IMR-90 (cell line): ENCODE measurements at regions not wholly inside any gene's neighbourhood (a gene's known extent, or its start where the extent isn't known, plus 50 kb on each side); places are given as distances from the start of the nearest gene placed in this dataset.

Experiments
- ATAC-seq: fragments of 200-7000 bp; cut with Tn5 transposase; 2 replicates; pipeline ENCODE4 v1.9.1; 2020; ENCODE audit warnings: low read depth, mild to moderate bottlenecking, moderate library complexity
- BruUV-seq: library from RNA; stranded (reverse); fragments of 400-500 nt; replicated peaks from 2 replicates; lab custom pipeline; 2021; lab: Mats Ljungman, UMichigan
- CTCF ChIA-PET: fragments of 300-600 bp; formaldehyde crosslinking; extraction: SDS; loops from one replicate; lab custom pipeline; 2021; ENCODE audit warnings: antibody characterized with exemption; lab: Yijun Ruan, JAX
- POLR2A ChIA-PET: fragments of 300-600 bp; sonication (Branson Sonifier 250); formaldehyde crosslinking; loops from one replicate; lab custom pipeline; 2022; ENCODE audit warnings: antibody characterized with exemption; ENCODE audit not compliant: unreplicated experiment; lab: Charles Lee
- DNase-seq: peaks from one replicate; pipeline ENCODE4 v3.0.0; 2013
- H2AFZ ChIP-seq: replicated peaks from 2 replicates; pipeline ENCODE3; 2013; ENCODE audit warnings: low read length, mild to moderate bottlenecking; ENCODE audit not compliant: poor library complexity
- H2AK5ac ChIP-seq: 2 replicates; pipeline ENCODE4 v1.6.1; 2013; ENCODE audit warnings: low read depth, low read length, inconsistent platforms
- H2AK9ac ChIP-seq: replicated peaks from 2 replicates; pipeline ENCODE3; 2013; ENCODE audit warnings: mild to moderate bottlenecking, low read depth, low read length, moderate library complexity; ENCODE audit not compliant: poor library complexity
- H2BK120ac ChIP-seq: 2 replicates; pipeline ENCODE4 v1.6.1; 2013; ENCODE audit warnings: low read depth, low read length, inconsistent platforms
- H2BK15ac ChIP-seq: 3 replicates; pipeline ENCODE4 v1.6.1; 2013; ENCODE audit warnings: low read depth, low read length, inconsistent platforms
- H2BK20ac ChIP-seq: 2 replicates; pipeline ENCODE4 v1.6.1; 2013; ENCODE audit warnings: low read depth, mild to moderate bottlenecking, inconsistent platforms, low read length, moderate library complexity
- H2BK5ac ChIP-seq: 2 replicates; pipeline ENCODE4 v1.6.1; 2013; ENCODE audit warnings: mild to moderate bottlenecking, low read depth, low read length, inconsistent platforms; ENCODE audit not compliant: poor library complexity, severe bottlenecking
- H3K14ac ChIP-seq: replicated peaks from 2 replicates; pipeline ENCODE4 v1.6.1; 2013; ENCODE audit warnings: low read depth, low read length, inconsistent platforms
- H3K18ac ChIP-seq: 2 replicates; pipeline ENCODE4 v1.6.1; 2013; ENCODE audit warnings: low read depth, low read length, control low read depth
- H3K23ac ChIP-seq: 2 replicates; pipeline ENCODE4 v1.6.1; 2013; ENCODE audit warnings: low read depth, low read length, inconsistent platforms
- H3K27ac ChIP-seq: 2 replicates; pipeline ENCODE4 v1.5.1; 2013; ENCODE audit warnings: mild to moderate bottlenecking, control low read depth, low read length; ENCODE audit not compliant: insufficient read depth
- H3K27me3 ChIP-seq: 2 replicates; pipeline ENCODE4 v1.6.1; 2013; ENCODE audit warnings: low read length; ENCODE audit not compliant: control insufficient read depth, insufficient read depth
- H3K36me3 ChIP-seq: 2 replicates; pipeline ENCODE4 v1.6.1; 2013; ENCODE audit warnings: low read length, mixed read lengths; ENCODE audit not compliant: control insufficient read depth, insufficient read depth
- H3K4ac ChIP-seq: 2 replicates; pipeline ENCODE4 v1.6.1; 2013; ENCODE audit warnings: low read depth, low read length, inconsistent platforms
- H3K4me1 ChIP-seq: 2 replicates; pipeline ENCODE4 v1.6.1; 2013; ENCODE audit warnings: low read length, mixed read lengths; ENCODE audit not compliant: control insufficient read depth, insufficient read depth
- H3K4me2 ChIP-seq: 2 replicates; pipeline ENCODE4 v1.6.1; 2013; ENCODE audit warnings: low read depth, mild to moderate bottlenecking, control low read depth, low read length, moderate library complexity
- H3K4me3 ChIP-seq: 2 replicates; pipeline ENCODE4 v1.5.1; 2013; ENCODE audit warnings: low read depth, mild to moderate bottlenecking, control low read depth, low read length, moderate library complexity; ENCODE audit not compliant: insufficient read depth
- H3K56ac ChIP-seq: 2 replicates; pipeline ENCODE4 v1.6.1; 2013; ENCODE audit warnings: low read length, inconsistent platforms; ENCODE audit not compliant: insufficient read depth; ENCODE audit errors: extremely low read depth
- H3K79me1 ChIP-seq, 2 experiments: 2 replicates each; pipeline ENCODE4 v1.6.1; 2013; ENCODE audit warnings: low read length in 2 of 2, inconsistent platforms in 1 of 2, low read depth in 1 of 2
- H3K9ac ChIP-seq: 2 replicates; pipeline ENCODE4 v1.6.1; 2013; ENCODE audit warnings: low read depth, low read length, control low read depth
- H3K9me1 ChIP-seq: 2 replicates; pipeline ENCODE4 v1.6.1; 2013; ENCODE audit warnings: low read length, inconsistent platforms; ENCODE audit not compliant: insufficient read depth
- H3K9me3 ChIP-seq: 2 replicates; pipeline ENCODE4 v1.6.1; 2013; ENCODE audit warnings: low read length; ENCODE audit not compliant: control insufficient read depth, insufficient read depth
- H4K20me1 ChIP-seq: 2 replicates; pipeline ENCODE4 v1.6.1; 2013; ENCODE audit warnings: low read length, inconsistent platforms; ENCODE audit not compliant: insufficient read depth
- H4K5ac ChIP-seq: 2 replicates; pipeline ENCODE4 v1.6.1; 2013; ENCODE audit warnings: mild to moderate bottlenecking, low read depth, low read length, control low read depth
- H4K8ac ChIP-seq, 2 experiments: 2 replicates each; pipeline ENCODE4 v1.6.1; 2013; ENCODE audit warnings: low read depth in 2 of 2, low read length in 2 of 2, control low read depth in 1 of 2, inconsistent platforms in 1 of 2
- H4K91ac ChIP-seq: 2 replicates; pipeline ENCODE4 v1.6.1; 2013; ENCODE audit warnings: low read depth, low read length, inconsistent platforms; ENCODE audit not compliant: insufficient read depth
- CEBPB ChIP-seq: IDR thresholded peaks from 2 replicates; pipeline ENCODE4 v1.6.1; 2012; ENCODE audit warnings: low read depth, low read length, improper control_type of control experiment
- MXI1 ChIP-seq: IDR thresholded peaks from 2 replicates; pipeline ENCODE4 v1.6.1; 2012; ENCODE audit warnings: low read depth, mild to moderate bottlenecking, low read length, moderate library complexity, borderline replicate concordance
- RAD21 ChIP-seq: IDR thresholded peaks from 2 replicates; pipeline ENCODE4 v1.6.1; 2012; ENCODE audit warnings: low read length, improper control_type of control experiment
- SMC3 ChIP-seq: fragments of 150-350 bp; IDR thresholded peaks from 2 replicates; pipeline ENCODE4 v1.6.1; 2016; ENCODE audit warnings: low read depth, mild to moderate bottlenecking, antibody characterized with exemption, low read length, moderate library complexity
- WGBS, 2 experiments: methylation state at CpG; one replicate each; pipeline versions ENCODE4 v1.1.5 to v1.1.7; 2013; ENCODE audit warnings: missing lambda C conversion rate in 2 of 2; ENCODE audit not compliant: insufficient read length in 1 of 2; ENCODE audit errors: extremely low coverage in 2 of 2; 5-methylcytosine and 5-hydroxymethylcytosine counted together
- dilution Hi-C: fragments of 300-500 bp; cut with HindIII; formaldehyde crosslinking; loops from one replicate; pipeline ENCODE4 v1.14.3; 2018; ENCODE audit warnings: low sequenced_read_pairs; ENCODE audit not compliant: unreplicated experiment
- in situ Hi-C: fragments of 300-500 bp; cut with MboI; formaldehyde crosslinking; loops from 3 replicates; pipeline ENCODE4 v1.14.3; 2019; ENCODE audit warnings: low sequenced_read_pairs, inconsistent platforms, mixed read lengths
- intact Hi-C: fragments of 100-400 bp; cut with micrococcal nuclease; formaldehyde crosslinking; loops from 2 replicates; pipeline ENCODE4 v1.10.0; 2022
- TF ChIP-seq, protein P1 (sequence below): conservative IDR thresholded peaks from 2 replicates; pipeline ENCODE4 v1.5.1; 2012; ENCODE audit warnings: mild to moderate bottlenecking, low read depth, low read length, improper control_type of control experiment

DNA sequence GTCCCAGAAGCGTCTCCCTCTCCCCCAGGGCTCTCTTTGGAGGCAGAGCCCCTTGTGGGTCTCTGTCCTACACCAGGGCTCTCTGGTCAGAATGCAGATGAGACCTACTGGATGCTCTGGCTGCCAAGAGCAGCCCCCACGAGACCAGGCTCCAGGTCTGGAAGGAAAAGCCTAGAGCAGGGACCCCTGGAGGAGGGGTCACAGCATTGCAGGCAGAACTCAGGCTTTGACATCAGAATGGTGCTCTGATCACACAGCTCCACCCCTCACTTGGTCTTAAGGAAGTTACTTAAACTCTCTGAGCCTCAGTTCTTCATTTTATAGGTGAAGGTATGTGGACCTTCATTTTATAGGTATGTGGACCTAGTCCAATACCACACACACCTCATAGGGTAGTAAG is 83.1 kb downstream of the ARL6IP4 start:
- Histone ChIP-seq H4K20me1 (peaks cover 28% of the 10 kb centered on the region; the same call in 1 of the 2 replicates), H3K4me3 (no peak overlapping the region), H2BK120ac (no peak overlapping the region), H3K4ac (no peak overlapping the region), H2BK5ac (no peak overlapping the region), H3K27me3 (no peaks in the 10 kb centered on the region), H2AK9ac (no peak overlapping the region), H3K4me2 (no peak overlapping the region), H3K56ac (no peak overlapping the region), H4K91ac (no peak overlapping the region), H3K9me1 (peaks cover 37% of the 10 kb centered on the region), H3K79me1 (peaks cover 4 to 34% of the 10 kb centered on the region in 2 experiments; a peak in 3 of 4 replicates), H2AFZ (no peak overlapping the region), H4K8ac (no peak overlapping the region), H3K27ac (no peak overlapping the region), H3K4me1 (peaks cover 21% of the 10 kb centered on the region), H3K9ac (no peak overlapping the region), H3K36me3 (peaks cover 1% of the 10 kb centered on the region; the same call in 1 of the 2 replicates), H2BK20ac (no peak overlapping the region), H2BK15ac (no peak overlapping the region), H3K18ac (no peak overlapping the region), H3K9me3 (no peaks in the 10 kb centered on the region), H4K5ac (no peak overlapping the region), H2AK5ac (no peak overlapping the region), H3K14ac (0 out of 2 replicates have a peak overlapping the region, but pooled peaks have one; percentile 57), H3K23ac (no peak overlapping the region)
- TF ChIP-seq MXI1 (no peak), RAD21 (0 out of 2 replicates have a peak, but pooled peaks have one; percentile 5), SMC3 (peak; percentile 24; the same call in 1 of the 2 replicates), CEBPB (no peak)
- TF ChIP-seq, protein P1, sequence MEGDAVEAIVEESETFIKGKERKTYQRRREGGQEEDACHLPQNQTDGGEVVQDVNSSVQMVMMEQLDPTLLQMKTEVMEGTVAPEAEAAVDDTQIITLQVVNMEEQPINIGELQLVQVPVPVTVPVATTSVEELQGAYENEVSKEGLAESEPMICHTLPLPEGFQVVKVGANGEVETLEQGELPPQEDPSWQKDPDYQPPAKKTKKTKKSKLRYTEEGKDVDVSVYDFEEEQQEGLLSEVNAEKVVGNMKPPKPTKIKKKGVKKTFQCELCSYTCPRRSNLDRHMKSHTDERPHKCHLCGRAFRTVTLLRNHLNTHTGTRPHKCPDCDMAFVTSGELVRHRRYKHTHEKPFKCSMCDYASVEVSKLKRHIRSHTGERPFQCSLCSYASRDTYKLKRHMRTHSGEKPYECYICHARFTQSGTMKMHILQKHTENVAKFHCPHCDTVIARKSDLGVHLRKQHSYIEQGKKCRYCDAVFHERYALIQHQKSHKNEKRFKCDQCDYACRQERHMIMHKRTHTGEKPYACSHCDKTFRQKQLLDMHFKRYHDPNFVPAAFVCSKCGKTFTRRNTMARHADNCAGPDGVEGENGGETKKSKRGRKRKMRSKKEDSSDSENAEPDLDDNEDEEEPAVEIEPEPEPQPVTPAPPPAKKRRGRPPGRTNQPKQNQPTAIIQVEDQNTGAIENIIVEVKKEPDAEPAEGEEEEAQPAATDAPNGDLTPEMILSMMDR = peak; percentile 38
- ATAC-seq = peak; percentile 19; the same call in 1 of the 2 replicates
- WGBS, 2 experiments = 0% methylated on average over 1 of the region's 2 CpGs; no CpG with 5 or more reads in 1 of the 2 experiments
- in situ Hi-C loops (no loop called here), dilution Hi-C loops (no loop called here), intact Hi-C loops (no loop called here)
- BruUV-seq = no TSS peak
- DNase-seq = peak; percentile 28
- ChIA-PET POLR2A (no interaction called here), CTCF (interaction anchor here (0.6 kb wide), 1 partner anchor 60 kb away, joined by 4 read pairs; no protein-coding TSS in a partner anchor)
